Endodermal cell (in vitro differentiated cells): ENCODE measurements at regions not wholly inside any gene's neighbourhood (a gene's known extent, or its start where the extent isn't known, plus 50 kb on each side); places are given as distances from the start of the nearest gene placed in this dataset.

ENCODE experiments used
- DNase-seq: peaks from one replicate; pipeline ENCODE4 v3.0.0-alpha.2; 2017
- H3K27ac ChIP-seq: 2 replicates; pipeline ENCODE4 v1.5.1; 2013; ENCODE audit warnings: mild to moderate bottlenecking, low read depth, low read length, moderate library complexity
- H3K27me3 ChIP-seq: 2 replicates; pipeline ENCODE4 v1.6.1; 2013; ENCODE audit warnings: mild to moderate bottlenecking, low read length, moderate library complexity; ENCODE audit not compliant: insufficient read depth, control insufficient read depth, poor library complexity, severe bottlenecking
- H3K36me3 ChIP-seq: 2 replicates; pipeline ENCODE4 v1.7.0; 2013; ENCODE audit warnings: mild to moderate bottlenecking, low read length, moderate library complexity; ENCODE audit not compliant: control insufficient read depth, insufficient read depth
- H3K4me1 ChIP-seq: one replicate; pipeline ENCODE4 v1.7.0; 2013; ENCODE audit warnings: low read length; ENCODE audit not compliant: control insufficient read depth, insufficient read depth
- H3K4me3 ChIP-seq: 2 replicates; pipeline ENCODE4 v1.5.1; 2013; ENCODE audit warnings: mild to moderate bottlenecking, low read length, moderate library complexity
- H3K9ac ChIP-seq: 2 replicates; pipeline ENCODE4 v1.6.1; 2013; ENCODE audit warnings: mild to moderate bottlenecking, low read length, moderate library complexity; ENCODE audit not compliant: poor library complexity, severe bottlenecking; ENCODE audit errors: extremely low read depth
- H3K9me3 ChIP-seq: 2 replicates; pipeline ENCODE4 v1.6.1; 2013; ENCODE audit warnings: mild to moderate bottlenecking, low read length, moderate library complexity; ENCODE audit not compliant: control insufficient read depth
- H3K27ac Mint-ChIP-seq: 2 replicates; pipeline ENCODE4 v1.8.0; 2020; ENCODE audit warnings: mixed read lengths
- H3K27me3 Mint-ChIP-seq: 2 replicates; pipeline ENCODE4 v1.8.0; 2021; ENCODE audit warnings: mild to moderate bottlenecking, mixed read lengths; ENCODE audit not compliant: insufficient read depth
- H3K36me3 Mint-ChIP-seq: 2 replicates; pipeline ENCODE4 v1.8.0; 2020; ENCODE audit warnings: low read depth, mixed read lengths
- H3K4me1 Mint-ChIP-seq: 2 replicates; pipeline ENCODE4 v1.8.0; 2020; ENCODE audit warnings: mixed read lengths
- H3K4me3 Mint-ChIP-seq: 2 replicates; pipeline ENCODE4 v1.8.0; 2020; ENCODE audit warnings: mild to moderate bottlenecking, moderate library complexity, mixed read lengths
- H3K9me3 Mint-ChIP-seq: 2 replicates; pipeline ENCODE4 v1.8.0; 2020; ENCODE audit warnings: mild to moderate bottlenecking, mixed read lengths
- WGBS, 2 experiments: methylation state at CpG; one replicate each; pipeline versions ENCODE4 v1.1.5 to v1.1.7; 2013; ENCODE audit warnings: missing lambda C conversion rate in 2 of 2, mixed read lengths in 1 of 2; ENCODE audit not compliant: insufficient coverage in 1 of 2, insufficient read length in 1 of 2; 5-methylcytosine and 5-hydroxymethylcytosine counted together
- TF ChIP-seq, protein P1 (sequence below): fragments of 200-600 bp; sonication (generic); conservative IDR thresholded peaks from 2 replicates; pipeline ENCODE4 v1.5.0; 2021; ENCODE audit warnings: antibody characterized with exemption, mild to moderate bottlenecking

DNA sequence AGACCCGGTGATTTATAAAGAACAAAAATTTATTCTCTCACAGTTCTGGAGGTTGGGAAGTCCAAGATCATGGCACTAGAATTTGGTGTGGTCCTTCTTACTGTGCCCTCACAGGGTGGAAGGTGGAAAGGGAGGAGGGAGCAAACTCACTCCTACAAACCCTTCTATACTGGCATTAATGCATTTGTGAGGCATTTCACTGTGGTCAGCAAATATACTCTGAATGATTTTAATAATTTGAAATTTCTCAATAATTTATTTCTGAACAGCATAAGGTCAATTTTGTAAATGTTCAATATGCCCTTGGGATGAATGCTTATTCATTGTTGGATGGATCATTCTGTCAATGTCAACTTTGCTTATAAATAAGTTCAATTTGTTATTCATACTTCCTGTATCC lies 120.6 kb downstream of the GATA6 start:
- Histone ChIP-seq H3K27me3 (peaks cover 42% of the 10 kb centered on the region), H3K9ac (no peak overlapping the region), H3K4me3 (no peak overlapping the region), H3K9me3 (no peaks in the 10 kb centered on the region), H3K36me3 (no peaks in the 10 kb centered on the region), H3K4me1 (no peaks in the 10 kb centered on the region), H3K27ac (no peak overlapping the region)
- TF ChIP-seq, protein P1, sequence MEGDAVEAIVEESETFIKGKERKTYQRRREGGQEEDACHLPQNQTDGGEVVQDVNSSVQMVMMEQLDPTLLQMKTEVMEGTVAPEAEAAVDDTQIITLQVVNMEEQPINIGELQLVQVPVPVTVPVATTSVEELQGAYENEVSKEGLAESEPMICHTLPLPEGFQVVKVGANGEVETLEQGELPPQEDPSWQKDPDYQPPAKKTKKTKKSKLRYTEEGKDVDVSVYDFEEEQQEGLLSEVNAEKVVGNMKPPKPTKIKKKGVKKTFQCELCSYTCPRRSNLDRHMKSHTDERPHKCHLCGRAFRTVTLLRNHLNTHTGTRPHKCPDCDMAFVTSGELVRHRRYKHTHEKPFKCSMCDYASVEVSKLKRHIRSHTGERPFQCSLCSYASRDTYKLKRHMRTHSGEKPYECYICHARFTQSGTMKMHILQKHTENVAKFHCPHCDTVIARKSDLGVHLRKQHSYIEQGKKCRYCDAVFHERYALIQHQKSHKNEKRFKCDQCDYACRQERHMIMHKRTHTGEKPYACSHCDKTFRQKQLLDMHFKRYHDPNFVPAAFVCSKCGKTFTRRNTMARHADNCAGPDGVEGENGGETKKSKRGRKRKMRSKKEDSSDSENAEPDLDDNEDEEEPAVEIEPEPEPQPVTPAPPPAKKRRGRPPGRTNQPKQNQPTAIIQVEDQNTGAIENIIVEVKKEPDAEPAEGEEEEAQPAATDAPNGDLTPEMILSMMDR: no peak
- H3K36me3 Mint-ChIP-seq: no peaks in the 10 kb centered on the region
- DNase-seq: no peak
- H3K27me3 Mint-ChIP-seq: peaks cover 54% of the 10 kb centered on the region
- H3K4me3 Mint-ChIP-seq: no peak overlapping the region
- H3K4me1 Mint-ChIP-seq: peaks cover 5% of the 10 kb centered on the region
- H3K9me3 Mint-ChIP-seq: no peaks in the 10 kb centered on the region
- 88% methylated on average over 1 of the region's 1 CpG; no CpG with 5 or more reads in 1 of the 2 experiments for WGBS, 2 experiments
- H3K27ac Mint-ChIP-seq: no peak overlapping the region

DNA sequence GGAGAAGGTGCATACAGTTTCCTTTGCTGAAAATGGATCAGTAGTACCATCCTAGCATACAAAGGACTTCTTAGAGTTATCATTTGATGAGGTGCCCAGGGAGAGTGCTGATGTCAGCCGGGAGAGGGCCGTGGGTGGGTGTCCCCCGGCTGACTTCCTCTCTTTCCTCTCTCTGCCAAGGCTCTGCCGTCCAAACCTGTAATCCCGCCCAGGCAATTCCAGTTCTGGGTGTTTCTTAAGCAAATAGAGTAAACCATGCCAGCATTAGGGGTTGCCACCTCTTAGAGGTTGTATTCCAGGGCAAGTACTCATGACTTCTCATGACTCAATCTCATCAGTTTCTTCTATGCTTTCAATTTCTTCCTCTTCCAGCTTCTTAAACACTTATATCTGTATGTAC lies 117.2 kb downstream of the GATA6 start:
- H3K4me1 Mint-ChIP-seq: no peaks in the 10 kb centered on the region
- WGBS, 2 experiments: 85% methylated on average over 5 of the region's 5 CpGs; no CpG with 5 or more reads in 1 of the 2 experiments
- no peak overlapping the region for H3K4me3 Mint-ChIP-seq
- H3K36me3 Mint-ChIP-seq: no peaks in the 10 kb centered on the region
- H3K9me3 Mint-ChIP-seq: no peaks in the 10 kb centered on the region
- H3K4me1 ChIP-seq: no peaks in the 10 kb centered on the region
- H3K9me3 ChIP-seq: no peaks in the 10 kb centered on the region
- H3K27me3 ChIP-seq: peaks cover 15% of the 10 kb centered on the region
- H3K4me3 ChIP-seq: no peak overlapping the region
- TF ChIP-seq, protein P1: no peak
- no peak for DNase-seq
- no peak overlapping the region for H3K27ac ChIP-seq
- peaks cover 44% of the 10 kb centered on the region for H3K27me3 Mint-ChIP-seq
- no peak overlapping the region for H3K27ac Mint-ChIP-seq
- H3K36me3 ChIP-seq: no peaks in the 10 kb centered on the region
- H3K9ac ChIP-seq: no peak overlapping the region

DNA sequence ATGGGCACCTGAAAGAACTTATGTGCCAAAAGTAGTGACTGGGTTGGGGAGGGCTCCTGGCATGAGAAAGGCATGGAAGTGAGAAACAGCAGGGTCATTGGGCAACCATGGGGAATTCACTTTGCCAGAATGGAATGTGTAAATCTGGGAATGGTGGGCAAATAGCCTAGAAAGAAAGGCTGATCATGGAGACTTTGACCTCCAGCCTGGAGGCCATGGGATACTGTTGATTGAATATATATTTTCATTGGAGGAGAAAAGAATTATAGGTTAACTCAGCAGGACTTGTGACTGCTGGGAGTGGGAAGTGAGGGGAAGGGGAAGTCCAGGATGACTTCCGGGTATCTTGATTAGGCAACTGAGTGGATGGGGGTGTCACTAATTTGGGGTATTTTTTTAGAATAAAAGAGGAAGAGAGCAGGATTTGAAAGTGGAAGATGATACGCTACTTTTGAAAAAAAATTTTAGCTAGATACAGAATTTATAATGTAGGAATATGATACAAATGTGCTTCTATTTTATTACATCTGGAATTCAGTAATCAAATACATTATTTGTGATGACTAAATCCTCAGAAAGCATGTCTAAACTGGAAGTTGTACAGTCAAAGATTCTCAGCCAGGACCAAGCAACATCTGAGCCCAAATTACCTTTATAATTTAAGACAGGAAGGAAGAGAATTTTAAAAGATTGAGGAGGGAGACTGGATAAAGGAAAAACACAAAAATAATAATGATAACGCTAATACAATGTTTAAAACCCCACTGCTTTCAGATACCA lies 116.2 kb downstream of the GATA6 start:
- no peak overlapping the region for H3K27ac ChIP-seq
- H3K27me3 Mint-ChIP-seq: peaks cover 44% of the 10 kb centered on the region
- no peaks in the 10 kb centered on the region for H3K9me3 ChIP-seq
- no peaks in the 10 kb centered on the region for H3K4me1 ChIP-seq
- no peak for DNase-seq
- no peak overlapping the region for H3K27ac Mint-ChIP-seq
- no peak overlapping the region for H3K9ac ChIP-seq
- peaks cover 18% of the 10 kb centered on the region for H3K27me3 ChIP-seq
- H3K36me3 ChIP-seq: no peaks in the 10 kb centered on the region
- no peaks in the 10 kb centered on the region for H3K9me3 Mint-ChIP-seq
- no peaks in the 10 kb centered on the region for H3K4me1 Mint-ChIP-seq
- TF ChIP-seq, protein P1: no peak
- 63% methylated on average over 3 of the region's 3 CpGs; no CpG with 5 or more reads in 1 of the 2 experiments for WGBS, 2 experiments
- no peak overlapping the region for H3K4me3 ChIP-seq
- H3K36me3 Mint-ChIP-seq: no peaks in the 10 kb centered on the region
- no peak overlapping the region for H3K4me3 Mint-ChIP-seq
